NT2/D1 (cell line): ENCODE measurements at regions not wholly inside any gene's neighbourhood (a gene's known extent, or its start where the extent isn't known, plus 50 kb on each side); places are given as distances from the start of the nearest gene placed in this dataset.

Experiments used
- SUZ12 ChIP-seq: IDR thresholded peaks from 2 replicates; pipeline ENCODE4 v1.6.1; 2011; ENCODE audit not compliant: insufficient read length, insufficient read depth; ENCODE audit errors: extremely low read depth
- YY1 ChIP-seq: IDR thresholded peaks from 2 replicates; pipeline ENCODE4 v1.6.1; 2011; ENCODE audit not compliant: insufficient read length, insufficient read depth

GRCh38 chr5:67378256-67378655 lies 181.7 kb upstream of the CD180 start:
- TF ChIP-seq YY1 (no peak), SUZ12 (no peak)
